GM12873 (cell line): ENCODE measurements at regions not wholly inside any gene's neighbourhood (a gene's known extent, or its start where the extent isn't known, plus 50 kb on each side); places are given as distances from the start of the nearest gene placed in this dataset.

Experiments used
- CTCF ChIP-seq: IDR thresholded peaks from 2 replicates; pipeline ENCODE4 v1.5.1; 2012; ENCODE audit warnings: low read depth, mild to moderate bottlenecking, moderate library complexity, low read length, control low read depth; ENCODE audit not compliant: insufficient read depth; ENCODE audit errors: missing control alignments

GRCh38 chr4:12016729-12017128 is 588.0 kb upstream of the HS3ST1 start:
- TF ChIP-seq CTCF: no peak

- TF ChIP-seq CTCF: no peak
Measured at GRCh38 chr4:12005471-12005870, 576.8 kb upstream of the HS3ST1 start.

- TF ChIP-seq CTCF: no peak
Measured at GRCh38 chr4:11976726-11977263, 548.1 kb upstream of the HS3ST1 start.

- no peak for TF ChIP-seq CTCF
Measured at GRCh38 chr4:11973270-11973669, 544.6 kb upstream of the HS3ST1 start.

GRCh38 chr4:11970754-11971153 is 542.1 kb upstream of the HS3ST1 start:
- TF ChIP-seq CTCF: no peak

GRCh38 chr4:11966782-11967181 is 538.1 kb upstream of the HS3ST1 start:
- no peak for TF ChIP-seq CTCF

GRCh38 chr4:11954093-11954492 is 525.4 kb upstream of the HS3ST1 start:
- TF ChIP-seq CTCF: peak; percentile 19

- no peak for TF ChIP-seq CTCF
Measured at GRCh38 chr4:11949355-11949754, 520.7 kb upstream of the HS3ST1 start.
